ENCODE measurements at regions not wholly inside any gene's neighbourhood (a gene's known extent, or its start where the extent isn't known, plus 50 kb on each side); places are given as distances from the start of the nearest gene placed in this dataset.

- no peak for TF ChIP-seq CTCF (IDR thresholded peaks at IDR 0.05; ENCODE audit: low read depth, low read length)
- TF ChIP-seq EZH2phosphoT487 (IDR thresholded peaks at IDR 0.05; ENCODE audit: low read depth), result no peak
These were observed 80.7 kb downstream of the DNTTIP2 start for GRCh38 chr1:93798291-93798690.
